ENCODE measurements at regions not wholly inside any gene's neighbourhood (a gene's known extent, or its start where the extent isn't known, plus 50 kb on each side); places are given as distances from the start of the nearest gene placed in this dataset.

GRCh38 chr4:14857981-14858380 lies 144.3 kb upstream of the CPEB2 start:
- no peak for TF ChIP-seq CTCF (conservative IDR thresholded peaks at IDR 0.05)
- no peak for TF ChIP-seq EZH2 (IDR thresholded peaks at IDR 0.05; ENCODE audit: low read depth)
